ENCODE measurements at regions not wholly inside any gene's neighbourhood (a gene's known extent, or its start where the extent isn't known, plus 50 kb on each side); places are given as distances from the start of the nearest gene placed in this dataset.
"Not testable (repeated sequence)": the region's sequence is repeated elsewhere in the genome, so short reads cannot be mapped to it uniquely, and the experiment has no call there.

DNA sequence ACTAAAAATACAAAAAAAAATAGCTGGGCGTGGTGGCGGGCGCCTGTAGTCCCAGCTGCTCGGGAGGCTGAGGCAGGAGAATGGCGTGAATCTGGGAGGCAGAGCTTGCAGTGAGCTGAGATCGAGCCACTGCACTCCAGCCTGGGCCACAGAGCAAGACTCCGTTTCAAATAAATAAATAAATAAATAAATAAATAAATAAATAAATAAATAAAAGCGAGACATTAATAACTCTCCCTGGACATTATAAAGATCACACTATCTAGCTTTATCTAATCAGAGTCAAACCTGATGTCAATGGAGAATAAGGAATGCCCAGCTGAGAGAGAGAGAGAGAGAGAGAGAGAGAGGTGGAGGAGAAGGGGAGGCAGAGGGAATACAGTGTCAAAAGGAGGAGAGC lies 476.2 kb downstream of the FBXO15 start:
- not testable (repeated sequence) for DNase-seq

DNA sequence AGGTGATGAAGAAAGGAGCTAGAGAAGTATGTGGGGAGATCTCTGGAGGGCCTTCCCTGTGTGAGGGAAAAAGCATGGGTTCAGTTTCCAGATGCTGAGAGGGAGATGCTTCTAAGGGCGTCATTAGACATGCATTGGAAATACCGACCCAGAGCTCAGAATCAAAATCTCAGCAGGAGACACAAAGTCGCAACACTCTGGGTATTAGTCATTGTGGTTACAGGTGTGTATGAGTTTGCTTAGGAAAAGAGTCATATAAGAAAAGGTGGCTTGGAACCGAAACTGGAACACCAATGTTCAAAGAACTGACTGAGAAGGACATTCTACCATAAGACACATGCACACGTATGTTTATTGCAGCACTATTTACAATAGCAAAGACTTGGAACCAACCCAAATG lies 477.1 kb downstream of the FBXO15 start:
- DNase-seq: no peak

DNA sequence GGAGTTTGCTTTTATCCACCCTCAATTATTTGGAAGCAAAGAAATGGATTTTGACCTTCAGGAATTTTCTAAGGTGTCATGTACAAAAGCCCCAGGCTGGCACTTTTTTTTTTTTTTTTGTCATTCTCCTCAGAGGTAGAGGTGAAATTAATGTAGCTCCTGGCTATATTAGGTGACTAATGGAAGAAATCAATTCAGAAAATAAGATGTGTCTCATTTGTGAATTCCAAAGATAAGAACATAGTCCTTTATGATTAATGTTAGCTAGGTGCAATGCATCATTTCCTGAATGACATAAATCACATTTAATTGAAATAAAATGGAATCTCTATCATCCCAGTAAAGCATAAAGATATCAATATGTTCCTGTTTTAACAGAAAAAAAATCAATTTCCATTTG lies 477.6 kb downstream of the FBXO15 start:
- no peak for DNase-seq

DNA sequence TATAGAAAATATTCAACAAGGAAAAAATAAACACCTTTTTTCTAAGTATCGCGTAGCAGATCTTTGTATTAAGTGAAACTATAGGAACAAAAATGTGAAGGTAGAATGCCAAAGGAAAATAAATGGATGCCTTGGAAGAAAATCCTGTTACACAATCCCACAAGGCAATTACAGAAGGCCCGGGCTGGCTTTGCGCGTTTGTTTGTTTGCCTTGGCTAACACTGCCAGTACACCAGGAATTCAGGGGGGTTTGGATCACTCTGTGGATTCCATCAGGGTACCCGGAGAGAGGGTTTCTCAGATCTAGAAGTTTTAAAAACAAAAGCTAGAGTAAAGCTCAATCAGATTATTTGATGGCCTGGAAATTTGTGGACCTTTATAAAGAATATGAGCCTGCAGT lies 478.3 kb downstream of the FBXO15 start:
- no peak for DNase-seq

DNA sequence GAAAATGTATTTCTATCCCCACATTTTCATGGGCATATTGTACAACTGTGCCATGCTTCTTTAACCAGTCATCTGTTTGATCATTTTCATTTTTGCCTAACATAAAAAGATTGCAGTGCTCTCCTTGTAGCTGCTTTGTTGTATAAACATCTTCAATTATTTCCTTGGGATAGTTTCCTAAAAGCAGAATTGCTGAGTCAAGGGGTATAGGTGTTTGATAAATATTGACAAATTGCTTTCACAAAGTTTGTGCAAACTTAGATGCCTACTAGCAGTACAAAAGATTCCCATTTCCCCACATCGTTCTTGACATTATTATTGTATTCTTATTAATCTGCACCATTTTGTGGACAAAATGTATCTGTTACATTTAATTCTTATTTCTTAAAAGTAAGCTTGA lies 479.6 kb downstream of the FBXO15 start:
- no peak for DNase-seq

DNA sequence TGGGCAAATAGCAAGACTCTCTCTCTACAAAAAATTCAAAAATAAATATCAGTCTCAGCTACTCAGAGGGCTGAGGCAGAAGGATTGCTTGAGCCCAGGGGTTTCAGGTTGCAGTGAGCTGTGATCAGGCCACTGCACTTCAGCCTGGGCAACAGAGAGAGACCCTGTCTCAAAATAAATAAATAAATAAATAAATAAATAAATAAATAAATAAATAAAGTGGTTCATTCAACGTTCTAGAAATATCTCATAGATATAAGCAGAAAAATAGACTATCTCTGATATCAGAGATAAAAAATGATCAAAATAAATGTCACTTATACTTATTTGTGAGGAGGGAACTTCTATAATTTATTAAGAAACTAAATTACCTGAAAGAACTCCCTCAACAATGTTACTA lies 480.9 kb downstream of the FBXO15 start:
- DNase-seq: no peak

DNA sequence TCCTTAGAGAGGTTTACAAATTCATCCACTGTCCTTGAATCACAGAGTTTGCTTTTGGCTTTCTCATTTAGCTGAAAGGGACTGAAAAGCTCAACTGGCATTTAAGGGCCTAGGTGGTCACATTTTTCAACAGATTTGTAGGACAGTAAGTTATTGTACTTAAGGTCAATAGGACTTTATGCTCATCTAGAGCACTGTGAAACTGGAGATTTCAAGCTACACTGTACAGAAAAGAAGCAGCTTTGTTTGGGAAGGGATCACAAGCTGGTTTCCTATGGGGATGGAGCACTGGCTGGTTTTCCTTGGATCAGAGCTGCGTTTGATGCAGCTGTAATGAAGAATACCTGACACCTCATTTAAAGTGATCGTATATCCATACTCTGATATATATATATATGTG lies 482.7 kb downstream of the FBXO15 start:
- DNase-seq: no peak

DNA sequence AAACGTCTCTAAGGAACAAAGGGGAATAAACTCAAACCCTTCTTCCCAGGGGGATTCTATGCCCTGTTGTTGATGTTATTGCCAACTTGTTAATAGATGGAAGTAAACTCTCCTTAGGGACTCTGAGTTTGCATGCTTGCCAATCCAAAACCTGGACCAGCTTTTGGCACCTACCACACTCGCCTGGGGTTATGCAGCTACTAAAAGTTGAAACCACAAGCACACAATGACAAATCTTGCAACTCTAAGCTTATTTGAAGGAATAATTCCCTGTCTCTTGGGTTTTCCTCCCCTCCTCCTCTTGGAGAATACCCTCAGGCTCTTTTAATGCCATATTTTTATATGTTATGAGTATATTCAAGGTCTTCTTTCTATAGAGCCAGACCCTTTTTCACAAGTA lies 484.1 kb downstream of the FBXO15 start:
- no peak for DNase-seq

DNA sequence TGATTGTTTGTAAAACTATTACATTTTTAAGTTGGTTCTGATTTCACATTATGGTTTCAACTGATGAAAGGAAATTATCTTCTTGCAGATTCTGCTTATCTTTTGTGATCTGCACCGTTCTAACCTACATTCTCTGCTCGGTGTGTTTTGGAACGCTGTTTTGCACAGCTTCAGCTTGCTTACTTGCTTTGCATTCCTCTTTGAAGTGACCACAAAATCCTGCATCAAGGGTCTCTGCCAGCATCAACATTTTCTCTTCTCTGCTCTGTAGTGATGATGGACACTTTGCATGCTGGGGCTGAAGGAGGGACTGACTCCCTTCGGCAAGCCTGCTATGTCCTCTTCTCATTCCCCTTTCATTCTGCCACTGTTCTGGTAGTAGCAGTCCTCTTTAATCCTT lies 485.2 kb downstream of the FBXO15 start:
- DNase-seq: no peak

DNA sequence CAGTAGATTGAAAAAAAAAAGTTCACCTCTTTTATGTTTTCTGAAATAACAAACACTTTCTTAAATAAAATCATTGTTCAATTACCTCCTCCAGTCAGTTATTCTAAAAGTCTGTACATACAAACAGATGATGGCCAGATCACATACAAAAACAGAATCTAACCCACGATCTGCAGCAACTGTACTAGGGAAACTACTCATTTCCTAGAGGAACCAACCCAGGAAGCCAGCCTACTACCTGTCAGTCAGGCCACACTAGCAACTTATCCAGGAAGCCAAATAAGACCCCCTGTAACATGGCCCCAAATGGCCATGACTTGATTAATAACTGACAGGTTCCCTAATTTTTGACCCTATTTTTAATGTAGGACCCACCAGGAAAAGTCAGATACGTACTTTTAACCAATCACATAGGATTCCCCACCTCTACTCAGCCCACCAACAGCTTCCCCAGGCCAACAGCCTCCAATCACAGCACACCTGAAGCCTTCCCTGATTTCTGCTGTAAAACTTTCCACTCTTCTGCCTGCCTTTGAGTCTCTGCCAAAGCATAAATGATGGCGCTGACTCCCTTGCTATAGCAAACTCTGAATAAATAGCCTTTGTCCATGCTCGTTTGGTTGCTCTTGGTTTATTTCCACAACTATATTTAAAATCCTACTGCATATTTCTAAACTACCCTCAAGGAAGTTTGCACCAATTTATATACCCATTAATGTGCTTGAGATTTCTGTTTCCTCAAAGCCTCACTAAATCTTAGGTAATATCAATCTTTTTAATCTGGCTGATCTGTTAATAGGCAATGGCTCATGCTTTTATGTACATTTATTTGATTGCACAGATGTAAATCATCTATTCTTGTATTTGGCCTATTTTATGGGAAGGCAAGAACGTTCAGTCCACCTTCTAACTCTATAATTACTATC lies 486.4 kb downstream of the FBXO15 start:
- no peak for DNase-seq

DNA sequence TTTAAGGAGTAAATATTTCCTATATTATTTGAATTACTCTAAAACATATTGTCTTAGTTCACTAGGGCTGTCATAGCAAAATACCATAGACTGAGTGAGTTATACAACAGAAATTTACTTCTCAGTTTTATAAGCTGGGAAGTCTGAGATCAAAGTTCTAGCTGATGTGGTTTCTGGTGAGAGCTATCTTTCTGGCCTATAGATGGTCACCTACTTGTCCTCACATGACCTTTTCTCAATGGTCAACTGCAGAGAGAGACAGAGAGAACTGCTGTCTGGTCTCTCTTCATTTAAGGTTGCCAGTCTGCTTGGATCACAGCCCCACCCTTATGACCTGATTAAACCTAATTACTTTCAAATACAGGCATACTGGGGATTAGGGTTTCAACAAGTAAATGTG lies 490.9 kb downstream of the FBXO15 start:
- DNase-seq: no peak

DNA sequence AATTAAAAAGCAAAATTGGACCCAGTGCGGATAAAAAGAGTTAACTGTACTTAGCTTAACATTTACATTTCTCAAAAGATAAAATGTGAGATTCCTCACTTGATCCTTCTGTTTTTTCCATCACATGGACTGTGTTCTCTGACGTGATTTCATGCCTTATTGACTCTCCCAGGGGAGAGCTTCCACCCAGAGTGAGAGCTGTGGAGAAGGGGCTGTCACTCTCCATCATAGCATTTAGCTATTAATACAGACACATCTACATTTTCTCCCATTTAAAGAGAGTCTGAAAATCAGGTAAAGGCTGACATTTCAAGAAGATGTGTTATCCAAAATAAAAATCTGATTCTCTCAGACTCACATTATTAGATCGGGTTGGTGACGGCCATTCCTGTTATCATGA lies 493.8 kb downstream of the FBXO15 start:
- DNase-seq: no peak

DNA sequence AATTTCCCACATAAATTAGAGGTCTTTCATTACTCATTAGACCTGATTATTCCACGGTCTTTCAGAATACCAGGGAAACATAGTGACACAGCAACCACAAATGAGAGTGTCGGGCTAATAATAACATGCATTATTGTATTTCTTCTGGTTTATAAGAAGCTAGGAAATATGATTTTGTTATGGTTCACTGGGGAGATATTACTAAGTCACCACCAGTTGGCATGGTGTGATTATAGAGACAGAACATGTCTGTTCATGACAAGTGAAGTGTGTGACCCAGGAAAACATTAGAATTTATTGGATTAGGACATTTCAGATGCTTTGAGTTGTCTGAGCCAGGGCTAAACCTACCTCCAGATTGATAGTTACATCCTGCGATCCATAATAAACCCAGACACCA lies 494.4 kb downstream of the FBXO15 start:
- no peak for DNase-seq

DNA sequence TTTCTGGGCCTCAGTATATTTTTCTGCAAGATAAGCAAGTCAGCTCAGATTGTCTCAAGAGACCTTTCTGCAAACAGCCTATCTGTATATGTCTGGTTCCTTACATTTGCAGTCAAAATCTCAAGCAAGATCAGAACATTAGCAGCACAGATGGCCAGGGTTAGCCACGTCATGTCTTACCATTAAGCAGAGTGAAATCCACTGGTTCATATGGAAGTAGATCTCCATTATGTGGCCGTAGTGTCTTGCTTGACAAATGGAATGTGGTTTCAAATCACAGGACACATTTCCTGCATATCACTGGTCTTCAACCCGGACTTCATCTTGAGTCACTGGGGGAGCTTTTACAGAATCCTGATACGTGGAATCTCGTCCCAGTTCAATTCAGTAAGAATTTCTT lies 500.2 kb downstream of the FBXO15 start:
- DNase-seq: no peak

DNA sequence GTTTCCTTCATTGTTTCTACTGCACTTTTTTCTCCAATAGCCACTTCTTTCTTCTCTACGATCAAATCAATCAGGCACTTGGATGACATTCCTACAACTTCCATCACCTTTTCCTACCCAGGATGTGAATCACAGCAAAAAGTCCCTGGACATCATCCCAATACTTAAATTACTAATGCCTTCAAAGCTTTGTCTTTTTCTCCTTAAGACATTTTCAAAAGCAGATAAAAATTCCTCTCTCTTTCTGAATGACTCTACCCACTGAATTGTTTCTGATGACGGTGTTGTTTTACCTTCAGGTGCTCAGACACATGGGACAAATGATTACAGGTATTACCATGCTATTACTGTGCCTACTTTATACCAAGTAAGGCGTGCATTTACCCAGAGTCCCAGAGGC lies 500.9 kb downstream of the FBXO15 start:
- DNase-seq: no peak

DNA sequence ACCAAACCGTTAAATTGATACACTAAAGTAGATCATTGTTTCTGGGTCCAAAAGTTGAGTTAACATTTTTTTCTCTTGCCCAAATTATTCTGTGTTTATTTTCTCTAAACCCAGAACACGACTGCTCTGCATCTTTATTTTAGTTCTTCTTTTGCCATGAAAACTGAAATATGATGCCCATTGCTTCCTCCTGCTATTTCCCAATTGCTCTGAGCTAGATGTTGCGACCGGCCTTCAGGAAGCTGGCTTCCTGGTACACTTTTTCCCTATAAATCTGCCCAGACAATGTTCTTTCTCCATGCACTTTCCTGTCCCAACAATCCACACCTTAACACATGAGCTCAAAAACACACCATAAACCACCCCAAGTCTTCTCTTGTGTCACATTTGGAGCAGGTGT lies 501.4 kb downstream of the FBXO15 start:
- no peak for DNase-seq

DNA sequence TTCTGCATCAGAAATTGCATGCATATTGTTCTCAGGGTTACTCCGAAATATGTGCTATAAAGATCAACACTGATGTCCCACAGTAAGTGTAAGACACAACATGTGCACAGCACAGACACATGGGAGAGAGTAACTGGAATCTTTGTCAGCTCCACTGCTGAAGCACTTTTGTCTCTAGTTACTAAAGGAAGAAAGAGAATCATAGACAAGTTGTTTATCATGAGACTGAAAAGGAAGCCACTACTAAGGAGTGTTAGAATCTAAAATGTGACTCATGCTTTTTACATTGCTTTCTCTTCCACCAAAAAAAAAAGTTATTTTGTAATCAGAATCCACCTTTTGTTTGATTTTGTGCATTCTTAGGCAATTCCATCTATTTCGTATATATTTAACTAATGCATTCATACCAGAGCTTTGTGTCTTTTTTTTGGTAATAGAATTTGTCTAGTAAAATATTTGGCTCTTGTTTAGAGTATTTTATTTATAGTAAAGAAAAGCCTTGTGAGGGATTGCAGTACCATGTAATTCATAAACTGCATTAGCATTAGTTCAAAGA lies 502.4 kb downstream of the FBXO15 start:
- no peak for DNase-seq

DNA sequence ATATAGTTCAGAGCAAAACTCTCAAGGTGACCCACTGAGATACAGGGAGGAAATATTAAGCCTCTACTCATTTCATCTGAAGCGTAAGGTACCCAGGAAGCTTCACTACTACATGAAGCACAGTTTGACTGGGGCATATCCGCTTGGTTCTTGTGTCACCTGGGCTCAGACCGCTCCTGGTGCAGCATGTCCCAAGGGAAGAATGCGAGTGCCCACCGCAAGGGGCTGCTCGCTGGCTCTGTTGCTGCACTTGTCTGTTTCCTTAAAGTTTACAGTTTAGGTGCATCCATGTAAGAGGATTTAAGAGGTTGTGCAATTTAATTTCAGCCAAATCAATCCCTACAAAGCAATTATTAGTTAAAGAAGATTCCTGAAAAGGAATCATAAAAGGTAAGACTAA lies 507.8 kb downstream of the FBXO15 start:
- no peak for DNase-seq

DNA sequence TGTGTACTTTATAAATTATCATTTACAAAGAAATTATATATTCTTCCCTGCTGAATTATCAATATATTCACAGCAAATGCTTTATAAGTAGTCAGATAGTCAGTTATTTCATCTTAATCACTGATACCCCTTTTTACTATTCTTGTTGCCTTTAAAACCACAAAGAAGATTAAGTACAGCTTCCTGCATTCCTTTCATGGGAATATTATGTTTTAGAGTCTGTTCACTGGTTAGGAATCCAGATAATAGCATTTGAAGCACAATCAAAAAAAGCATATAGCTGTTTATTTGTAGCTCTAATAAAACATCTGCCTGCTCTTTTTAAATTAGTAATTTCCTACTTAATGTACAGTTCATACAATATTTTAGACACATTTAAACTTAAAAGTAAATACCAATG lies 508.9 kb downstream of the FBXO15 start:
- DNase-seq: no peak

DNA sequence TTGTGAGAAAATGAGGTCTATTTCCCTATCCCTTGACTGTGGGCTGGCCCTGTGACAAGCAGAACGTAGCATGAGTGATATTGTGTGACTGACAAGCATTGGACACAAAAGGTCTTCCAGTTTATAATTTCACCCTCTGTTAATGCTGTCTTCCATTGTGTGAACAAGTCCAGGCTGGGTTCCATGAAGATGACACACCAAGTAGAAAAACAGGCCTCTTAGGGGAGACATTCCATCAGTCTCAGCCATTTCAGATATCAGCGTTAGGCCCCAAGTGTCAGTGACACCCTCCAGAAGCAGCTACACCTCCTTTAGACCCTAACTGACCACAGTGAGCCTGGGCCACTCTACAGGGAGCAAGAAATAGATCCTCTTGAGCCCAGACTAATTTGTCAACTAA lies 511.3 kb downstream of the FBXO15 start:
- DNase-seq: no peak

DNA sequence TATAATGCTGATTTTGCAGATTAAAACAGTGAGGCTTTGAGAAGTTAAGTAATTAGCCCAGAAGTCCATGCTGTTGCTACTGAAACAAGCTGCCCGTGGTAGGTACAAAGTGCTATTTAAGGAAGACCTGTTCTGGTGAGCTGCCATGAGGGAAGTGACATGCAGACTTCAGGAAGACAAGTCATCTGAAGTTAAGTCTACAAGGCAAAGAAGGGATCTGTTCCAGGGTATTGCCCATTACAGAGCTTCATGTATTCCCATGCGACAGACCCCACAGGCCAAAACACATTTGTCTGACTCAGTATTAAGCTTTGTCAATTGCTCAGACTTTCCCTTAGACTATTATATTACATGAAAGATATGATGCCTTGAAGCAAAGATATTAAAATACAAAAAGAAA lies 520.8 kb downstream of the FBXO15 start:
- no peak for DNase-seq

DNA sequence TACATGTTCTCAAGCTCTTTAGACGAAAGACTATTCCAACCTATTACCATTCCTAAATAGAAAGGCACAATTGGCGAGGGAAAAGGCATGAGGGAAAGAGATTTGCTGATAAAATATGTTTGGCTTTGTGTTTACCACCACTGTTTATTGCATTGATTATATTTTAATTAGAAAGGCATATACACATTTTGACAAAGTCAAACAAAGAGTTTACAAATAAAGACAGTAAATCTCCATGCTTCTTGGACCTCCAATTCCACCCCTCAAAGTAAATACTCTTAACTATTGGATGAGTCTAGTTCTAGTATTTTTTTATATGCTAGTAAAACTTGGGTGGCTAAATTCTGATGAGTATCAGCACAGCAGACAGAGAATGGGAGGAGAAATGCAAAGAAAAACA lies 521.4 kb downstream of the FBXO15 start:
- DNase-seq: no peak

DNA sequence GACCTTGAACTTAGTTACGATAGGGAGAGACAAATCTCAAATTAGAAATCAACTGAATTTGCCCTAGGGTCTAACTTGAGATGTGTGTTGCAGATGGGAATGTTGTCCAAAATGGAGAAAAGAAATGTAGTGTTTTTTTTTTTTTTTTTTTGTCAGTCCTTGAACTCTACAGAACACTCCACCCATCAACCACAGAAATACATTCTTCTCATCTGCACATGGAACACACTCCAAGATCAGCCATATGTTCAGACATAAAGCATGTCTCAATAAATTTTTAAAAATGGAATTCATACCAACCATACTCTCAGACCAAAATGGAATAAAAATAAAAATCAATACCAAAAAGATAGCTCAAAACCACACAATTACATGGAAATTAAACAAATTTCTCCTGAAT lies 526.5 kb downstream of the FBXO15 start:
- no peak for DNase-seq

DNA sequence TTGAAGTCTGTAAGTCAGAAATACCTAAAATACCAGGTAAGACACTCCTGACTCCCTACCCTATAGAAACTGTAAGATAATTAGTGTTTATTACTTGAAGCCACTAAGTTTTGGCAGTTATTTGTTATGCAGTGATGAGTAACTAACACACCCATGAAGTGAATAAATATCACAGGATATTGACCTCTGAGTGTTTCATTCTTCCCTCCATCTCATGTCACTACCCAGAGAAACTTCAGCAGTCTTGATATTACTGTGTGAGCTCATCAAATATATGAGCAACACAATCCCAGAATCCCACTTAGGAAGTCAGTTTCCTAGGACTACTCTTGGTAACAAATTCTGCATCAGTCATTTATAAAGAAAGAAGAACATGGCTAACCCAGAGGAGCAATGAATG lies 529.7 kb downstream of the FBXO15 start:
- DNase-seq: no peak

DNA sequence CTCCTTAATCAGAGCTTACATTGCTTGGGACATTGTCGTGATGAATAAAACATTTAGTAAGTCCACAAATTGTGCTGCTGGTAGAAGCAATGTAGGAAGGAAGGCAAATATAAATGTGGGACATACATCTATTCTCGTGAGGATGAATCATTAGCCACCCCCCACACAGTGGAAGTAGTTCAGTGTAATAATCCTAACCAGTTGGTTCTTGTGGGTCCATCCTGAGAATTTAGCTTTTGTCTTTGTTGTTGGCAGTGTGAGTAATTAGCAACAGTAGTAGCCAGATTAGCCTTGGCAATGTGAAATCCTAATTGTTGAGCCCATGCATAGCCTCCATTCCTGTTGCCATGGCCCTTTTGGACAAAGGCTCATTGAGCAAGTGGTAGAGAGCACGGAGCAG lies 532.1 kb downstream of the FBXO15 start:
- no peak for DNase-seq
